WTC11 (cell line): ENCODE measurements at regions not wholly inside any gene's neighbourhood (a gene's known extent, or its start where the extent isn't known, plus 50 kb on each side); places are given as distances from the start of the nearest gene placed in this dataset.
A peak's percentile ranks its signal among the peaks of the same experiment; 100 is the strongest.

Experiments
- CREB1 ChIP-seq: sonication (generic); formaldehyde crosslinking; IDR thresholded peaks from 2 replicates; pipeline ENCODE4 v1.8.0; 2023; ENCODE audit warnings: mild to moderate bottlenecking, missing genetic modification reagents
- JAZF1 ChIP-seq: fragments of 250-450 bp; sonication (Bioruptor Pico); IDR thresholded peaks from 2 replicates; pipeline ENCODE4 v1.9.0; 2021; ENCODE audit warnings: moderate library complexity, mild to moderate bottlenecking, inconsistent platforms
- JUN ChIP-seq: sonication (generic); formaldehyde crosslinking; IDR thresholded peaks from 2 replicates; pipeline ENCODE4 v1.8.0; 2023; ENCODE audit warnings: mild to moderate bottlenecking, missing genetic modification reagents
- KAT7 ChIP-seq: sonication (generic); formaldehyde crosslinking; IDR thresholded peaks from 2 replicates; pipeline ENCODE4 v1.8.1; 2023; ENCODE audit warnings: missing genetic modification reagents, mild to moderate bottlenecking, borderline replicate concordance
- NR3C1 ChIP-seq: sonication (generic); formaldehyde crosslinking; conservative IDR thresholded peaks from 2 replicates; pipeline ENCODE4 v1.8.1; 2023; ENCODE audit warnings: low read depth, mild to moderate bottlenecking, missing genetic modification reagents
- RELA ChIP-seq: sonication (generic); formaldehyde crosslinking; IDR thresholded peaks from 2 replicates; pipeline ENCODE4 v1.8.1; 2022; ENCODE audit warnings: missing genetic modification reagents, mild to moderate bottlenecking, borderline replicate concordance
- ZNF121 ChIP-seq: sonication (generic); formaldehyde crosslinking; IDR thresholded peaks from 2 replicates; pipeline ENCODE4 v1.8.0; 2023; ENCODE audit warnings: missing genetic modification reagents
- TF ChIP-seq, protein P1 (sequence below): fragments of 200-600 bp; IDR thresholded peaks from 2 replicates; pipeline ENCODE4 v1.8.0; 2022; ENCODE audit warnings: antibody characterized with exemption
- TF ChIP-seq, protein P2 (sequence below): sonication (generic); formaldehyde crosslinking; IDR thresholded peaks from 2 replicates; pipeline ENCODE4 v1.8.0; 2022; ENCODE audit warnings: mild to moderate bottlenecking, missing genetic modification reagents
- TF ChIP-seq, protein P3 (sequence below): sonication (generic); formaldehyde crosslinking; IDR thresholded peaks from 2 replicates; pipeline ENCODE4 v1.8.0; 2022; ENCODE audit warnings: mild to moderate bottlenecking, missing genetic modification reagents
- TF ChIP-seq, protein P4 (sequence below): sonication (generic); formaldehyde crosslinking; conservative IDR thresholded peaks from 2 replicates; pipeline ENCODE4 v1.8.1; 2022; ENCODE audit warnings: mild to moderate bottlenecking, missing genetic modification reagents

DNA sequence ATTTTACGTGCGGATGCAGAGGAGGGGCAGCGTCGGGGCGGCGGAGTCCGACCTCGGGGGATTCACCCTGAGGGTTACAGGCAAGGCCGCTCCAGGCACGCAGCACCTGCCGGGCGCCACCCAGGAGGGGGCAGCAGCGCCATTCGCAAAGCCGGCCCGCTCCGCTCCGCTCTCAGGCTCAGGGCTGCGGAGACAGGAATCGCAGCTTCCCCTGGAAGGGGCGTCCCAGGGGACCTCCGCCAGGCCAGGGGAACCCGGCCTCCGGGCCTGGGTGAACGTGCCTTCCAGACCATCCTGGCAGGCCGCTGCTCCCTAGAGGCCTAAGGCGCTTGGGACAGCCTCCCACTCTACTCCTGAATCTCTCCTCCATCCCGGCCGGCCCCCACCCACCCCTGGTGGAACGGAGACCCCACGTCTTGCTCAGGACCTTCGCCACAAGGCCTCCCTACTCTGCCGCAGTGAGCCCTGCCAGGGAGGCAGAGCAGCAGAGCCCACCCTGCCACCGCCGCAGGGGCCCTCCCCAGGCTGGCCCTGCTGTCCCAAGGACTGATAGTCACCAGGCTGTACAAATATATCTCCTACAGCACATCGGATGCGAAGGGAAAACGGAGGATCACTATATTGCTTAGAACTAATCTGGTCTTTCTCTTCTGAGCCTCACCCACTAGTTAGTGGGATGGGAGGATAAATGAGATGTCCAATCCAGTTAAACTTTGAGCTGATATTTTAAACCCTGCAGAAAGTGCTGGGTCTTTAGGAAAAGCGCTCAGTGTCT, 115.0 kb downstream of the SMIM20 start:
- no peak for TF ChIP-seq JAZF1
- peak; percentile 68; the same call in 1 of the 2 replicates for TF ChIP-seq NR3C1 (CRISPR knock-in tag)
- TF ChIP-seq, protein P1, sequence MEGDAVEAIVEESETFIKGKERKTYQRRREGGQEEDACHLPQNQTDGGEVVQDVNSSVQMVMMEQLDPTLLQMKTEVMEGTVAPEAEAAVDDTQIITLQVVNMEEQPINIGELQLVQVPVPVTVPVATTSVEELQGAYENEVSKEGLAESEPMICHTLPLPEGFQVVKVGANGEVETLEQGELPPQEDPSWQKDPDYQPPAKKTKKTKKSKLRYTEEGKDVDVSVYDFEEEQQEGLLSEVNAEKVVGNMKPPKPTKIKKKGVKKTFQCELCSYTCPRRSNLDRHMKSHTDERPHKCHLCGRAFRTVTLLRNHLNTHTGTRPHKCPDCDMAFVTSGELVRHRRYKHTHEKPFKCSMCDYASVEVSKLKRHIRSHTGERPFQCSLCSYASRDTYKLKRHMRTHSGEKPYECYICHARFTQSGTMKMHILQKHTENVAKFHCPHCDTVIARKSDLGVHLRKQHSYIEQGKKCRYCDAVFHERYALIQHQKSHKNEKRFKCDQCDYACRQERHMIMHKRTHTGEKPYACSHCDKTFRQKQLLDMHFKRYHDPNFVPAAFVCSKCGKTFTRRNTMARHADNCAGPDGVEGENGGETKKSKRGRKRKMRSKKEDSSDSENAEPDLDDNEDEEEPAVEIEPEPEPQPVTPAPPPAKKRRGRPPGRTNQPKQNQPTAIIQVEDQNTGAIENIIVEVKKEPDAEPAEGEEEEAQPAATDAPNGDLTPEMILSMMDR = peak; percentile 37; the same call in 1 of the 2 replicates
- TF ChIP-seq, protein P2, sequence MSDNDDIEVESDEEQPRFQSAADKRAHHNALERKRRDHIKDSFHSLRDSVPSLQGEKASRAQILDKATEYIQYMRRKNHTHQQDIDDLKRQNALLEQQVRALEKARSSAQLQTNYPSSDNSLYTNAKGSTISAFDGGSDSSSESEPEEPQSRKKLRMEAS = no peak
- no peak for TF ChIP-seq JUN (CRISPR knock-in tag)
- TF ChIP-seq CREB1 (CRISPR knock-in tag) = peak; percentile 64; the same call in 1 of the 2 replicates
- TF ChIP-seq, protein P3, sequence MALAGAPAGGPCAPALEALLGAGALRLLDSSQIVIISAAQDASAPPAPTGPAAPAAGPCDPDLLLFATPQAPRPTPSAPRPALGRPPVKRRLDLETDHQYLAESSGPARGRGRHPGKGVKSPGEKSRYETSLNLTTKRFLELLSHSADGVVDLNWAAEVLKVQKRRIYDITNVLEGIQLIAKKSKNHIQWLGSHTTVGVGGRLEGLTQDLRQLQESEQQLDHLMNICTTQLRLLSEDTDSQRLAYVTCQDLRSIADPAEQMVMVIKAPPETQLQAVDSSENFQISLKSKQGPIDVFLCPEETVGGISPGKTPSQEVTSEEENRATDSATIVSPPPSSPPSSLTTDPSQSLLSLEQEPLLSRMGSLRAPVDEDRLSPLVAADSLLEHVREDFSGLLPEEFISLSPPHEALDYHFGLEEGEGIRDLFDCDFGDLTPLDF (CRISPR knock-in tag) = 0 out of 2 replicates have a peak, but pooled peaks have one; percentile 24
- no peak for TF ChIP-seq ZNF121 (CRISPR knock-in tag)
- TF ChIP-seq, protein P4, sequence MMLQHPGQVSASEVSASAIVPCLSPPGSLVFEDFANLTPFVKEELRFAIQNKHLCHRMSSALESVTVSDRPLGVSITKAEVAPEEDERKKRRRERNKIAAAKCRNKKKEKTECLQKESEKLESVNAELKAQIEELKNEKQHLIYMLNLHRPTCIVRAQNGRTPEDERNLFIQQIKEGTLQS (CRISPR knock-in tag) = no peak
- no peak for TF ChIP-seq KAT7
- TF ChIP-seq RELA (CRISPR knock-in tag) = peak; percentile 82; the same call in 1 of the 2 replicates
